K562 (cell line): ENCODE measurements at regions not wholly inside any gene's neighbourhood (a gene's known extent, or its start where the extent isn't known, plus 50 kb on each side); places are given as distances from the start of the nearest gene placed in this dataset.

Source experiments
- ATAC-seq: fragments of 200-7000 bp; cut with Tn5 transposase; 3 replicates; pipeline ENCODE4 v1.9.1; 2020; ENCODE audit warnings: moderate library complexity
- BruUV-seq: library from RNA; stranded (reverse); fragments of 400-500 nt; replicated peaks from 2 replicates; lab custom pipeline; 2021; lab: Mats Ljungman, UMichigan
- CTCF ChIA-PET: fragments of 300-600 bp; formaldehyde crosslinking; extraction: SDS; loops from one replicate; lab custom pipeline; 2021; ENCODE audit warnings: low intra/inter-chr PET ratio; lab: Yijun Ruan, JAX
- POLR2A ChIA-PET: fragments of 300-600, 350-650 bp; sonication (Branson Sonifier 250); formaldehyde crosslinking; extraction: SDS; loops from one replicate; lab custom pipeline; 2021; ENCODE audit warnings: antibody characterized with exemption, inconsistent platforms; lab: Yijun Ruan, JAX
- DNase-seq, 4 experiments: peaks; one replicate each; pipeline versions ENCODE4 v3.0.0 to v3.0.0-alpha.2; 2011 to 2018; ENCODE audit warnings: low spot score in 3 of 4, mixed read lengths in 3 of 4; ENCODE audit errors: extremely low read depth in 1 of 4
- FAIRE-seq: peaks from 2 replicates; lab custom pipeline; 2011; peaks lifted over from hg19 to GRCh38; lab: Jason Lieb, UNC
- H2AFZ ChIP-seq: 2 replicates; pipeline ENCODE4 v1.6.0; 2011; ENCODE audit warnings: low read depth, low read length, control low read depth, inconsistent platforms
- H3K27ac ChIP-seq: fragments of 200-600 bp; 3 replicates; pipeline ENCODE4 v1.8.0; 2011; ENCODE audit warnings: low read depth, mild to moderate bottlenecking, control low read depth, inconsistent platforms, low read length, moderate library complexity, mixed read lengths; ENCODE audit errors: extremely low read depth
- H3K27me3 ChIP-seq, 2 experiments: fragments of 300-600 bp in 1 of 2; 2 replicates in 1 of 2; 3 replicates in 1 of 2; pipeline versions ENCODE4 v1.6.0 to v1.8.0; 2011; ENCODE audit warnings: inconsistent platforms in 2 of 2, low read length in 2 of 2, mild to moderate bottlenecking in 1 of 2, mixed read lengths in 1 of 2, moderate library complexity in 1 of 2; ENCODE audit not compliant: control insufficient read depth in 2 of 2, insufficient read depth in 2 of 2
- H3K36me3 ChIP-seq: fragments of 300-600 bp; 3 replicates; pipeline ENCODE4 v1.8.0; 2011; ENCODE audit warnings: mild to moderate bottlenecking, low read length, inconsistent platforms; ENCODE audit not compliant: control insufficient read depth, insufficient read depth
- H3K4me1 ChIP-seq, 2 experiments: fragments of 200-600 bp in 1 of 2; replicated peaks in 1 of 2; 2 replicates in 1 of 2; 3 replicates in 1 of 2; pipeline versions ENCODE4 v1.5.1 to v1.8.0; 2011; ENCODE audit warnings: inconsistent platforms in 2 of 2, low read length in 2 of 2, mild to moderate bottlenecking in 1 of 2, mixed read lengths in 1 of 2, moderate library complexity in 1 of 2; ENCODE audit not compliant: control insufficient read depth in 2 of 2, insufficient read depth in 2 of 2
- H3K4me2 ChIP-seq: 2 replicates; pipeline ENCODE4 v1.6.1; 2011; ENCODE audit warnings: low read length, control low read depth, inconsistent platforms, mixed read lengths; ENCODE audit not compliant: insufficient read depth
- H3K4me3 ChIP-seq: fragments of 200-600 bp; sonication (generic), shearing (Covaris generic); 2 replicates; pipeline ENCODE4 v1.5.1; 2016; ENCODE audit warnings: control low read depth, inconsistent platforms
- H3K79me2 ChIP-seq: fragments of 200-600 bp; 3 replicates; pipeline ENCODE4 v1.8.0; 2011; ENCODE audit warnings: low read length, inconsistent platforms; ENCODE audit not compliant: control insufficient read depth, insufficient read depth
- H3K9ac ChIP-seq, 2 experiments: 2 replicates each; pipeline versions ENCODE4 v1.6.0 to v1.6.1; 2011; ENCODE audit warnings: low read depth in 2 of 2, low read length in 2 of 2, control low read depth in 1 of 2, inconsistent platforms in 1 of 2, mild to moderate bottlenecking in 1 of 2, mixed read lengths in 1 of 2; ENCODE audit not compliant: insufficient read depth in 1 of 2
- H3K9me1 ChIP-seq: one replicate; pipeline ENCODE4 v1.6.0; 2011; ENCODE audit warnings: inconsistent platforms, mild to moderate bottlenecking, low read length, moderate library complexity; ENCODE audit not compliant: control insufficient read depth, insufficient read depth
- H3K9me3 ChIP-seq: replicated peaks from 2 replicates; pipeline ENCODE4 v1.5.1; 2011; ENCODE audit warnings: low read depth, low read length, inconsistent platforms; ENCODE audit not compliant: control insufficient read depth, insufficient read depth
- H4K20me1 ChIP-seq: replicated peaks from 2 replicates; pipeline ENCODE4 v1.6.1; 2011; ENCODE audit warnings: low read length, inconsistent platforms, mixed read lengths; ENCODE audit not compliant: control insufficient read depth, insufficient read depth
- ATF3 ChIP-seq, 2 experiments: fragments of 450-650 bp in 1 of 2; sonication (generic) in 1 of 2; formaldehyde crosslinking in 1 of 2; IDR thresholded peaks in 1 of 2; conservative IDR thresholded peaks in 1 of 2; 2 replicates each; pipeline versions ENCODE4 v1.6.1 to v1.8.1; 2016 to 2023; ENCODE audit warnings: mild to moderate bottlenecking in 2 of 2, moderate library complexity in 2 of 2, inconsistent platforms in 1 of 2, missing genetic modification reagents in 1 of 2
- C11orf30 ChIP-seq: fragments of 450-650 bp; IDR thresholded peaks from 2 replicates; pipeline ENCODE4 v1.6.1; 2016; ENCODE audit warnings: low read depth, mild to moderate bottlenecking
- ELK1 ChIP-seq: sonication (generic); formaldehyde crosslinking; IDR thresholded peaks from 2 replicates; pipeline ENCODE4 v1.8.1; 2022; ENCODE audit warnings: missing genetic modification reagents
- FOSL1 ChIP-seq: fragments of 200-800 bp; sonication (Bioruptor generic); conservative IDR thresholded peaks from 2 replicates; pipeline ENCODE4 v1.6.1; 2016; ENCODE audit warnings: missing genetic modification characterization, missing compliant biosample characterization
- GATAD2B ChIP-seq: fragments of 450-650 bp; IDR thresholded peaks from 2 replicates; pipeline ENCODE4 v1.6.1; 2017; ENCODE audit warnings: mild to moderate bottlenecking, borderline replicate concordance
- KAT2B ChIP-seq: IDR thresholded peaks from one replicate; pipeline ENCODE4 v1.6.1; 2012; ENCODE audit warnings: low read depth, mild to moderate bottlenecking, control low read depth, inconsistent platforms, low read length, moderate library complexity
- MTA1 ChIP-seq: fragments of 450-650 bp; IDR thresholded peaks from 2 replicates; pipeline ENCODE4 v1.6.1; 2017; ENCODE audit warnings: borderline replicate concordance
- NR3C1 ChIP-seq: sonication (generic); formaldehyde crosslinking; IDR thresholded peaks from 2 replicates; pipeline ENCODE4 v1.8.1; 2022; ENCODE audit warnings: missing genetic modification reagents
- RUNX1 ChIP-seq: sonication (generic); IDR thresholded peaks from 2 replicates; pipeline ENCODE4 v1.6.1; 2016; ENCODE audit warnings: antibody characterized with exemption, low read depth
- SAFB ChIP-seq: fragments of 200-400 bp; formaldehyde crosslinking; IDR thresholded peaks from 2 replicates; pipeline ENCODE4 v1.6.1; 2017; ENCODE audit warnings: low read depth, low read length, borderline replicate concordance
- TAF7 ChIP-seq: fragments of 450-650 bp; IDR thresholded peaks from 2 replicates; pipeline ENCODE4 v1.6.1; 2016; ENCODE audit warnings: missing genetic modification characterization, missing compliant biosample characterization
- ZBTB34 ChIP-seq: fragments of 250-450 bp; sonication (Bioruptor Pico); IDR thresholded peaks from 2 replicates; pipeline ENCODE4 v1.8.0; 2021; ENCODE audit warnings: mild to moderate bottlenecking, moderate library complexity
- ZFP1 ChIP-seq: fragments of 450-650 bp; formaldehyde crosslinking; IDR thresholded peaks from 2 replicates; pipeline ENCODE4 v1.4.0; 2020; ENCODE audit warnings: mild to moderate bottlenecking, mixed read lengths
- ZNF431 ChIP-seq: sonication (generic); formaldehyde crosslinking; IDR thresholded peaks from 2 replicates; pipeline ENCODE4 v1.8.0; 2022; ENCODE audit warnings: mild to moderate bottlenecking, missing genetic modification reagents
- ZNF639 ChIP-seq, 2 experiments: fragments of 200-800 bp in 1 of 2; sonication (Bioruptor generic) in 1 of 2; sonication (generic) in 1 of 2; formaldehyde crosslinking in 1 of 2; IDR thresholded peaks in 1 of 2; conservative IDR thresholded peaks in 1 of 2; 2 replicates each; pipeline versions ENCODE4 v1.5.0 to v1.6.1; 2016 to 2020; ENCODE audit warnings: missing compliant biosample characterization in 1 of 2, missing genetic modification characterization in 1 of 2, missing genetic modification reagents in 1 of 2
- ZNF644 ChIP-seq: fragments of 200-800 bp; sonication (Bioruptor generic); IDR thresholded peaks from 2 replicates; pipeline ENCODE4 v1.6.1; 2016; ENCODE audit warnings: low read depth, missing genetic modification characterization, missing compliant biosample characterization
- whole genome bisulfite sequencing: fragments of 100-300 bp; shearing (Covaris generic); methylation state at CpG from one replicate; pipeline ENCODE4 v1.1.6; 2016; ENCODE audit warnings: low coverage, mixed read lengths; ENCODE audit not compliant: insufficient coverage; ENCODE audit errors: missing lambda C conversion rate; 5-methylcytosine and 5-hydroxymethylcytosine counted together
- in situ Hi-C: fragments of 300-500 bp; cut with MboI; formaldehyde crosslinking; loops from 4 replicates; pipeline ENCODE4 v1.15.0; 2018; ENCODE audit warnings: inconsistent platforms, mixed read lengths
- intact Hi-C: fragments of 100-400 bp; cut with micrococcal nuclease; formaldehyde crosslinking; loops from 2 replicates; pipeline ENCODE4 v1.14.2; 2022

- no peak for TF ChIP-seq ZNF639 (CRISPR knock-in tag; conservative IDR thresholded peaks at IDR 0.05 in 1 of 2, IDR thresholded peaks at IDR 0.05 in 1 of 2)
- TF ChIP-seq ATF3 (IDR thresholded peaks at IDR 0.05), result no peak
- no peak for TF ChIP-seq ATF3 (CRISPR knock-in tag; conservative IDR thresholded peaks at IDR 0.05)
Observed at GRCh38 chr13:53622456-53622855, 593.8 kb downstream of the OLFM4 start (continued).

DNA sequence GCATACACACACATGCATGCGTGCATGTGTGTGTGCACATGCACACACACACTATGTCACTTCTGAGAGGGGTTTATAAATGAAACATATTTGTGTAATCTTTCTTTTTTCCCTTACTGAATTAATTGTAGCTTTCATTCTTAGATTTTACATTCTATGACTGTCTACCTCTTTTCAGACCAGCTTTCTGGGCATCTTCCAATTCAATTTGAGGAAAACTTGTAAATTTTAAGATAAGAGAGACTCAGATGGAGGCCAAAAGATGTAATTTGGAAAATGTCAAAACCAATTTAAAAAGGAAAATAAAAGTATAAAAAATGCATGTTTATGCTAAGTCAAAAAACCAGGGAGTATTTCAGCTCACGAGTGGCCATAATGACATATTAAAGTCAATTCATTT is 594.5 kb downstream of the OLFM4 start:
- CTCF ChIA-PET, result no interaction called here
- TF ChIP-seq ELK1 (no peak), SAFB (no peak), KAT2B (no peak), GATAD2B (no peak), ZBTB34 (CRISPR knock-in tag) (no peak), TAF7 (tag) (no peak), MTA1 (no peak), ZFP1 (CRISPR knock-in tag) (no peak), C11orf30 (no peak), FOSL1 (tag) (no peak), RUNX1 (no peak), ZNF644 (tag) (no peak), ZNF431 (no peak), NR3C1 (CRISPR knock-in tag) (no peak)

More for the DNA sequence above, 594.5 kb downstream of the OLFM4 start:
- in situ Hi-C loops, result no loop called here
- Histone ChIP-seq H4K20me1 (no peaks in the 10 kb centered on the region), H3K4me1 (no peaks in the 10 kb centered on the region), H2AFZ (no peak overlapping the region), H3K4me3 (no peak overlapping the region), H3K36me3 (no peaks in the 10 kb centered on the region), H3K9me3 (no peaks in the 10 kb centered on the region), H3K9me1 (no peaks in the 10 kb centered on the region), H3K9ac (no peak overlapping the region), H3K4me2 (no peak overlapping the region), H3K79me2 (no peaks in the 10 kb centered on the region), H3K27me3 (no peaks in the 10 kb centered on the region), H3K27ac (no peak overlapping the region)
- FAIRE-seq (no peak), DNase-seq (no peak), ATAC-seq (no peak)
- 6% methylated on average over 2 of the region's 2 CpGs for WGBS
- POLR2A ChIA-PET, result no interaction called here
- intact Hi-C loops, result no loop called here
- no TSS peak for BruUV-seq
